Muscle layer of colon (tissue), 2 donors: ENCODE measurements at regions not wholly inside any gene's neighbourhood (a gene's known extent, or its start where the extent isn't known, plus 50 kb on each side); places are given as distances from the start of the nearest gene placed in this dataset.

Source experiments
- H3K27ac ChIP-seq: one replicate; pipeline ENCODE4 v1.7.0; 2013; ENCODE audit warnings: low read depth, mild to moderate bottlenecking, low read length, moderate library complexity
- H3K27me3 ChIP-seq, 2 donors: one replicate each; pipeline ENCODE4 v1.7.0; 2013; ENCODE audit warnings: low read length in 2 of 2, mild to moderate bottlenecking in 2 of 2; ENCODE audit not compliant: insufficient read depth in 2 of 2, control insufficient read depth in 1 of 2
- H3K36me3 ChIP-seq: one replicate; pipeline ENCODE4 v1.7.0; 2013; ENCODE audit warnings: mild to moderate bottlenecking, low read length; ENCODE audit not compliant: insufficient read depth
- H3K4me1 ChIP-seq: one replicate; pipeline ENCODE4 v1.7.0; 2013; ENCODE audit warnings: mild to moderate bottlenecking, low read length; ENCODE audit not compliant: insufficient read depth
- H3K4me3 ChIP-seq, 2 donors: one replicate each; pipeline ENCODE4 v1.7.0; 2013; ENCODE audit warnings: low read length in 2 of 2, low read depth in 1 of 2, mild to moderate bottlenecking in 1 of 2, moderate library complexity in 1 of 2
- H3K9ac ChIP-seq: one replicate; pipeline ENCODE4 v1.7.0; 2013; ENCODE audit warnings: low read length
- H3K9me3 ChIP-seq: one replicate; pipeline ENCODE4 v1.7.0; 2013; ENCODE audit warnings: mild to moderate bottlenecking, low read length
- donor health status: abdominal sarcoma.
- donor health status: Adenocarcinoma of cecum.

- no peak overlapping the region for H3K27ac ChIP-seq
- H3K4me1 ChIP-seq = peaks cover 8% of the 10 kb centered on the region
- no peaks in the 10 kb centered on the region for H3K27me3 ChIP-seq
- no peaks in the 10 kb centered on the region for H3K9me3 ChIP-seq
- no peak overlapping the region for H3K4me3 ChIP-seq
- H3K9ac ChIP-seq = no peak overlapping the region
- H3K36me3 ChIP-seq = no peaks in the 10 kb centered on the region
Measured at GRCh38 chr18:44514766-44515165, 165.9 kb upstream of the SETBP1 start.

- H3K9me3 ChIP-seq = no peaks in the 10 kb centered on the region
- no peaks in the 10 kb centered on the region for H3K36me3 ChIP-seq
- no peaks in the 10 kb centered on the region for H3K27me3 ChIP-seq
- peaks cover 8% of the 10 kb centered on the region for H3K4me1 ChIP-seq
- H3K27ac ChIP-seq = no peak overlapping the region
- no peak overlapping the region for H3K9ac ChIP-seq
- H3K4me3 ChIP-seq = no peak overlapping the region
Measured at GRCh38 chr18:44516450-44516849, 164.2 kb upstream of the SETBP1 start.

GRCh38 chr18:44517136-44517535 is 163.6 kb upstream of the SETBP1 start:
- Histone ChIP-seq H3K27me3 (no peaks in the 10 kb centered on the region), H3K9me3 (no peaks in the 10 kb centered on the region), H3K27ac (no peak overlapping the region), H3K4me3 (no peak overlapping the region), H3K4me1 (peaks cover 8% of the 10 kb centered on the region), H3K36me3 (no peaks in the 10 kb centered on the region), H3K9ac (no peak overlapping the region)

- peaks cover 8% of the 10 kb centered on the region for H3K4me1 ChIP-seq
- no peak overlapping the region for H3K27ac ChIP-seq
- no peaks in the 10 kb centered on the region for H3K9me3 ChIP-seq
- no peaks in the 10 kb centered on the region for H3K27me3 ChIP-seq
- no peak overlapping the region for H3K9ac ChIP-seq
- no peaks in the 10 kb centered on the region for H3K36me3 ChIP-seq
- no peak overlapping the region for H3K4me3 ChIP-seq
Measured at GRCh38 chr18:44518091-44518615, 162.5 kb upstream of the SETBP1 start.

- Histone ChIP-seq H3K27ac (no peak overlapping the region), H3K36me3 (no peaks in the 10 kb centered on the region), H3K4me3 (no peak overlapping the region), H3K27me3 (no peaks in the 10 kb centered on the region), H3K9me3 (no peaks in the 10 kb centered on the region), H3K4me1 (peaks cover 8% of the 10 kb centered on the region), H3K9ac (no peak overlapping the region)
Measured at GRCh38 chr18:44518666-44519065, 162.0 kb upstream of the SETBP1 start.

- no peaks in the 10 kb centered on the region for H3K27me3 ChIP-seq
- no peak overlapping the region for H3K4me3 ChIP-seq
- peaks cover 8% of the 10 kb centered on the region for H3K4me1 ChIP-seq
- no peaks in the 10 kb centered on the region for H3K9me3 ChIP-seq
- no peaks in the 10 kb centered on the region for H3K36me3 ChIP-seq
- no peak overlapping the region for H3K9ac ChIP-seq
- no peak overlapping the region for H3K27ac ChIP-seq
Measured at GRCh38 chr18:44520981-44521667, 159.6 kb upstream of the SETBP1 start.

GRCh38 chr18:44521668-44522022 is 159.0 kb upstream of the SETBP1 start:
- no peaks in the 10 kb centered on the region for H3K9me3 ChIP-seq
- peaks cover 8% of the 10 kb centered on the region for H3K4me1 ChIP-seq
- H3K27ac ChIP-seq = no peak overlapping the region
- no peaks in the 10 kb centered on the region for H3K27me3 ChIP-seq
- no peak overlapping the region for H3K4me3 ChIP-seq
- H3K9ac ChIP-seq = no peak overlapping the region
- H3K36me3 ChIP-seq = no peaks in the 10 kb centered on the region

- Histone ChIP-seq H3K36me3 (no peaks in the 10 kb centered on the region), H3K27me3 (no peaks in the 10 kb centered on the region), H3K27ac (no peak overlapping the region), H3K4me1 (no peaks in the 10 kb centered on the region), H3K9ac (no peak overlapping the region), H3K9me3 (no peaks in the 10 kb centered on the region), H3K4me3 (no peak overlapping the region)
Measured at GRCh38 chr18:44526705-44527415, 153.8 kb upstream of the SETBP1 start.

- no peaks in the 10 kb centered on the region for H3K36me3 ChIP-seq
- H3K9ac ChIP-seq = no peak overlapping the region
- no peaks in the 10 kb centered on the region for H3K27me3 ChIP-seq
- H3K4me3 ChIP-seq = no peak overlapping the region
- peaks cover 3% of the 10 kb centered on the region for H3K4me1 ChIP-seq
- H3K27ac ChIP-seq = no peak overlapping the region
- no peaks in the 10 kb centered on the region for H3K9me3 ChIP-seq
Measured at GRCh38 chr18:44533071-44533470, 147.6 kb upstream of the SETBP1 start.

- Histone ChIP-seq H3K27ac (no peak overlapping the region), H3K9me3 (no peaks in the 10 kb centered on the region)
Measured at GRCh38 chr18:44536046-44536445, 144.6 kb upstream of the SETBP1 start.

GRCh38 chr18:44536619-44537018 is 144.1 kb upstream of the SETBP1 start:
- peaks cover 3% of the 10 kb centered on the region for H3K4me1 ChIP-seq
- H3K27me3 ChIP-seq = no peaks in the 10 kb centered on the region
- no peak overlapping the region for H3K4me3 ChIP-seq
- no peak overlapping the region for H3K27ac ChIP-seq
- H3K9ac ChIP-seq = no peak overlapping the region
- H3K9me3 ChIP-seq = no peaks in the 10 kb centered on the region
- no peaks in the 10 kb centered on the region for H3K36me3 ChIP-seq

More at GRCh38 chr18:44536046-44536445, 144.6 kb upstream of the SETBP1 start:
- Histone ChIP-seq H3K27me3 (no peaks in the 10 kb centered on the region), H3K9ac (no peak overlapping the region), H3K4me3 (no peak overlapping the region), H3K36me3 (no peaks in the 10 kb centered on the region), H3K4me1 (peaks cover 3% of the 10 kb centered on the region)

GRCh38 chr18:44537526-44537925 is 143.2 kb upstream of the SETBP1 start:
- peaks cover 3% of the 10 kb centered on the region for H3K4me1 ChIP-seq
- H3K27ac ChIP-seq = no peak overlapping the region
- no peaks in the 10 kb centered on the region for H3K27me3 ChIP-seq
- no peaks in the 10 kb centered on the region for H3K36me3 ChIP-seq
- H3K9me3 ChIP-seq = no peaks in the 10 kb centered on the region
- no peak overlapping the region for H3K4me3 ChIP-seq
- H3K9ac ChIP-seq = no peak overlapping the region
